Fibroblast of villous mesenchyme (primary cell): ENCODE measurements at regions not wholly inside any gene's neighbourhood (a gene's known extent, or its start where the extent isn't known, plus 50 kb on each side); places are given as distances from the start of the nearest gene placed in this dataset.
A peak's percentile ranks its signal among the peaks of the same experiment; 100 is the strongest.

ENCODE experiments used
- DNase-seq: peaks from one replicate; pipeline ENCODE4 v3.0.0-alpha.2; 2010; ENCODE audit warnings: low read depth
- H3K4me3 ChIP-seq: 2 replicates; pipeline ENCODE4 v1.5.1; 2011; ENCODE audit warnings: low read depth, mild to moderate bottlenecking, low read length
- CTCF ChIP-seq: IDR thresholded peaks from 2 replicates; pipeline ENCODE4 v1.5.1; 2012; ENCODE audit warnings: low read depth, mild to moderate bottlenecking, low read length; ENCODE audit not compliant: insufficient read depth

- no peak overlapping the region for H3K4me3 ChIP-seq
- TF ChIP-seq CTCF, result no peak
- no peak for DNase-seq
Observed at GRCh38 chr20:23198815-23199214, 112.7 kb upstream of the CD93 start.

- TF ChIP-seq CTCF, result no peak
- DNase-seq, result peak; percentile 12
- no peak overlapping the region for H3K4me3 ChIP-seq
Observed at GRCh38 chr20:23197836-23198235, 111.7 kb upstream of the CD93 start.

GRCh38 chr20:23195636-23196035, 109.5 kb upstream of the CD93 start:
- no peak overlapping the region for H3K4me3 ChIP-seq
- DNase-seq, result no peak
- TF ChIP-seq CTCF, result no peak

GRCh38 chr20:23193801-23194384, 107.8 kb upstream of the CD93 start:
- H3K4me3 ChIP-seq, result no peak overlapping the region
- no peak for TF ChIP-seq CTCF
- DNase-seq, result peak; percentile 21

GRCh38 chr20:23192469-23192868, 106.3 kb upstream of the CD93 start:
- no peak for TF ChIP-seq CTCF
- DNase-seq, result no peak
- H3K4me3 ChIP-seq, result no peak overlapping the region

- TF ChIP-seq CTCF, result no peak
- no peak for DNase-seq
- no peak overlapping the region for H3K4me3 ChIP-seq
Observed at GRCh38 chr20:23190557-23190956, 104.4 kb upstream of the CD93 start.

GRCh38 chr20:23189854-23190253, 103.7 kb upstream of the CD93 start:
- H3K4me3 ChIP-seq, result no peak overlapping the region
- no peak for DNase-seq
- no peak for TF ChIP-seq CTCF
